NT2/D1 (cell line): ENCODE measurements at regions not wholly inside any gene's neighbourhood (a gene's known extent, or its start where the extent isn't known, plus 50 kb on each side); places are given as distances from the start of the nearest gene placed in this dataset.

Source experiments
- YY1 ChIP-seq: IDR thresholded peaks from 2 replicates; pipeline ENCODE4 v1.6.1; 2011; ENCODE audit not compliant: insufficient read length, insufficient read depth
- ZNF274 ChIP-seq: IDR thresholded peaks from 2 replicates; pipeline ENCODE4 v1.6.1; 2011; ENCODE audit warnings: mild to moderate bottlenecking, low read depth, low read length

- TF ChIP-seq ZNF274 (no peak), YY1 (no peak)
These were observed 141.8 kb upstream of the ST6GAL2 start for GRCh38 chr2:107027810-107028209.
